GM19240 (cell line): ENCODE measurements at regions not wholly inside any gene's neighbourhood (a gene's known extent, or its start where the extent isn't known, plus 50 kb on each side); places are given as distances from the start of the nearest gene placed in this dataset.

ENCODE experiments used
- DNase-seq: peaks from one replicate; pipeline ENCODE4 v3.0.0; 2011; ENCODE audit warnings: low spot score; ENCODE audit not compliant: insufficient read length

DNA sequence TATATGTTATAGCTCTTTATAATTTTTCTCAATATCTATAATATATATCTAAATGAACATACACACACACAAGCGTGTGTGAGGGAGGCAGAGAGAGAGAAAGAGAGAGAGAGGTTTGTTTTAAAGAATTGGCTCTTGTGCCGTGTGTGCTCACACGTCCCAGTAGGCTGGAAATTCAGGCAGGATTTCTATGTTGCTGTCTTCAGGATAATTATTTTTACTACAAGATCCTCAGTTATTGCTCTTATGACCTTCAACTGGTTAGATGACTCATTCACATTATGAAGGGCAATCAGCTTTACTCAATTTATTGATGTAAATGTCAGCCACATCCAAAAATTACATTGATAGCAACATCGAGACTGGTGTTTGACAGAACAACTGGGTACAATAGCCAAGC is 1520.7 kb upstream of the PCDH7 start:
- DNase-seq = no peak

DNA sequence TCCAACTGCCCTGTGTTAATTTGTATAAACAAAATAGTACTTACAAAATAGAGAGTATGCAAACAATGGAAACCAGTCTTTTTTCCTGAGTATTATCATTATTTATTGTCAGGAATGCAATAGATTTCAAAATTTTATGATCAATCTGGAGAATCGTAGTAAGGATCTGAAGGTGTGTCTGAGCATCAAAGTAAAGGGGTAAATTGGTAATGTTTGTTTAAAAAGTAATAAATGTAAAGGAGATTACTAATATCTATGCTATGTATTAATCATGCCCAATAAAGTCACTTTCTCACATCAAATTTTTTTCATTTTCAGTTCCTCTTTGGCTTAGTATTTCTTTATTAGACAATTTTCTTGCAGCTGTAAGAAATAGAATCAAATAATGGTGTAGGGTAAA is 1507.1 kb upstream of the PCDH7 start:
- DNase-seq = no peak

DNA sequence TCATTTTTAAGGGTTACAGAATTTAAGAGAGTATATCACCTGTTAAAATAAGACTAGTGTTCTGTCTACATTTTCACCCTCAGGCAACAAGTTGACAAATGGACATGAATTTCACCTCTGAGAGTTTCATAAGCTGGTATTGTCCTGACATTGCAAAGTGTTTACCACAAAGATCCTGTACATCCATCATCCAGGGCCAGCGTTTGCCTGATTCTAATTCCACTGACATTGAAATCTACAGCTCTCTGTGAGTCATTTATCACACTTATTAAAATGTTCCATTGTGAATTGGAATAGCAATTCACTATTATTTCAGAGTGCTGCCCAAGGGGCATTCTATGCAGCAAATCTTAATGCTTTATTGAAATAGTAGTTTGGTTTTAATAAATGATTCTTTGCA is 1499.4 kb upstream of the PCDH7 start:
- no peak for DNase-seq

DNA sequence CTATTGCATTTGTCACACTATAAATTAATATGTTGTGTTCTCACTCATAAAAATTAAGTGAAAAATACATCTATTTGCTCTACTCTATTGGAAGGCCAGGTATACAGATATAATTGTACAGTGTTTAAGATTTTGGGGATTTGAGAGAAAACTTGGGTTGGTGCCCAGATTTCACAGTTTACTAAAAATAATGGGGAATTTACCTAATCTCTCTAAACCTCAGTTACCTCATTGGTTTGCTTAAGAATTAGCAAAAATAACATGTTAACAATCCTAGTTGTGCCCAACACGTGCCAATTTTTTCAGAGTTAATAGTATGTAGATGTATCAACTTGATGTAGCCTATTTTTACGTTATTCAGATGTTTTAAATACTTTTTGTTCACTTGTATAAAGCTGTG is 1495.3 kb upstream of the PCDH7 start:
- DNase-seq = no peak

DNA sequence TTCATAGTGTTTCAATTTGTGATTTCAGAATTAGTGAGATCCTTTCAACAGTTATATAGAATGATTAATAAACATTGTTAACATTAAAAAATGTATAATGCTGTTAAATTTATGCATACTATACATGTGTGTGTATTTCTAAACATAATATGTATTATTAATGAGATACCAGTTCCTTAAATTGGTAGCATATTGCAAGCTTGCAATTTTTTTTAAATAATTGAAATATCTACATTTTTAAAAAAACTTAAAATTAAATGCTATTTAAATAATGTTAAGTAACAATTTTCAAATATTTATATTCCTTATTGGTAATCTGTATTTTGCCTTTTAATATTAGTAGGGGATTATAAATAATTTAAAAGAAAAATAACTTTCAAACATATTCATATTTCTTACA is 1479.5 kb upstream of the PCDH7 start:
- no peak for DNase-seq

DNA sequence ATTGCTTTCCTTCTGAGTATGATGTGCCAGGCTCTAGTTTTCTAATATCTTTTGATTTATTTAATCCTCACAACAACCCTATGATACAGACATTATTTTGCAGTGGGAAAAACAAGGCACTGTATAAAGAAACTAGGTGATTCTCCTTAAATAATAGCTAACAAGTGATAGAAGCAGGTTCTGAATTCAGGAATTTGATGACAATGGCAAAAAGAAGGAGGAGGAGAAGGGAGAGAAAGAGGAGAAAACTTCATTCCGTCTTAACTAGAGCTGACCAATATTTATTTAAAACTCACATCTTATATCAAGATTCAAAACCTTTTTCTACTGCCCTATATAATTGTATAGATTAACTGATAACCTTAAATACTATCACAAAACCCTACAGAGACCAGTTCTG is 1477.1 kb upstream of the PCDH7 start:
- no peak for DNase-seq

DNA sequence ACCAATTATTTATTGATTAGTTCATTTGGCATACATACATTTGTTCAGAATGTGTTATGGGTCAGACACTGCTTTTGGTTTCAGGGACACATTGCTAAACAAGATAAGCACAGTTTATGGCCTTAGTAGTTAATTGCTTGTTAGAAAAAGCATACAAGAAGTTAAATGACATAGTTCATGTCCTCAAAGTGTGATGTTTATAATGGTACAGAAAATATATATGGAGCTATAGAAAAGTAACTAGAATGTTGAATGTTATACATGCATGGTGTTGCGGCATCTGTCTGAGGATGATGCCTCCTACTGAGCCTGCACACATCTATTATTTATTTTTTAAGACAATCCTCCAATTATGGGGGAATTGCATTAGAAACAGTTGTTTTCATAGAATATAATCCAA is 1476.3 kb upstream of the PCDH7 start:
- DNase-seq = no peak

DNA sequence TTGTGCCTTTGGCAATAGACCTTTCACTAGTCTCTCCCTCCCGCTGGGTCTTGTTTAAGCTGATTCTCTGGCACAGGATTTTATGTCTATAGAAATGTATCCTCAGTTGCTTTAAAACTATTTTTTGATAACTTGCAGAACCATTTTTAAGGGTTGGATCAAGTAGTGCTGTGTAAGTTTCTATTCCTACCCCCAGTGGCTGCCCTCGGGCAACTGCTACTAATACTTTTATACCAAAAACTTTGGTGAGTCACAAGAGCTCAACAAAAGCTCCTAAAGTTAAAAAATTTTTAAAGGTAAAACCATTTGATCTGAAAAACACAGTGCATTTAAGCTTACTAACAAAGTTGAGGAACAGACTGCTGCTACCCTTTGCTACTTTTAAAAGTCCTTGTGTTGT is 1460.6 kb upstream of the PCDH7 start:
- no peak for DNase-seq

DNA sequence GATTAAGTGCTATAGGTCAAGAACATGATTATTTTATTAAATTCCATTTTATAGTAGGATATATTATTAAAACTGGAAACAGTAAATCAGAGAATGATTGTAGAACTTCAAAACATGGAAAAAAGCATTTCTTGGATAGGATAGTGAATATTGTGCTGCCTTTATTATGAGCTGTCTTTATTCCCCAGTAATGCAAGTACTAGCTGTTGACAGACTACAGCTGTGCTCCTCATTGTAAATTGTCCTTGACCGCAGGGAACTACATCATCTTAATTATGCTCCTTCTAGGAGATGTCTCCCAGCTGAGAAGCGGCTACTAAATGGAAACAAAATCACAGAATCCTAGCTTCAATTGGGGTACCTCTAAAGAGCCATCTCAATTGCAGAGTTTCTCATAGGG is 1457.2 kb upstream of the PCDH7 start:
- no peak for DNase-seq

DNA sequence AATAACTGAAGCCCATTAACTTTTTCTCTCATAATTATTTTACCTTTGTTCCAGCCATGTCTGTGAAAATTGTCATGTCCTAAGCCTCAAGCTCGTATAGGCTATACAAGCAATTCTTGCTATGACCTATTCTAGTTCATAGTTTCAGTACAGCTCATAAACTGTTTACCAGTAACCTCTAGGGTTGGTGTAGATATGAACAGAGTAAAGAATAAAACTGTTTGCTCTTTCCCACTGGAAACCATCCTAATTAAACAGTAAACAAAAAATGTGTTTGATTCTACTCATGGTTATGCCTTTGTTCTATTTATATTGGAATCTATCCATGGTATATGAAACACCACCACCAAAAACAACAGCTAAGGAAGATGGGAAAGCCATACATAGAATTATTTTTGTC is 1444.0 kb upstream of the PCDH7 start:
- DNase-seq = no peak

DNA sequence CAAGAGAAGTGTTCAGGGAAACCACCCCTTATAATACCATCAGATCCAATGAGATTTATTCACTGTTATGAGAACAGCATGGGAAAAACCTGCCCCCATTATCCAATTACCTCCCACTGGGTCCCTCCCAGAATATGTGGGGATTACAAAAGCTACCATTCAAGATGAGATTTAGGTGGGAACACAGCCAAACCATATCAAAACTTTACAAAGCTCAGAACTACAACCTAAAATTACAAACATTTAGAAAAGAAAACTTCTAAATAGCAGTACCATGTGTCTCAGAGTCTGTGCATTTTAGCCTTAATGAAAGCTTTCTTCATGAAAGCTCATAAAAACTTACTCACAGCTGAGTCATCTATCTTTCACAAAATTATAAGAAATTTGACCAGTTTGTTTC is 1442.8 kb upstream of the PCDH7 start:
- no peak for DNase-seq

DNA sequence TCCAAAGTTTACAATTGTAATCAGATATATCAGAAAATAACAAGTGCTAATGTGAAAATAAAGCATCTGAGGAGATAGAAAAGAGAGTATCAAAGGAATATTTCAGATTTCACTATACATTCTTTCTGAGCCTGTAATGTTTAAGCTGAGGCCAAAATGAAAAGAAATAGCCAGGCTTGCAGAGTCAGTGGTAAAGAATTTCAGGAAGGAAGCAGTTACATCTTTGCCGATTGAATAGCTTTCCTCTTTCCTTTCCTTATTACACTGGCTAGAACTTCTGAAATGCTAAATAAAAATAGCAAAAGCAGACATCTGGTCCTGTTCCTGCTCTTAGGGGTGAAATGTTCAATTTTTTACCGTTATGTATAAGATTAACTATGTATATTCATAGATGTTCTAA is 1441.6 kb upstream of the PCDH7 start:
- DNase-seq = no peak

DNA sequence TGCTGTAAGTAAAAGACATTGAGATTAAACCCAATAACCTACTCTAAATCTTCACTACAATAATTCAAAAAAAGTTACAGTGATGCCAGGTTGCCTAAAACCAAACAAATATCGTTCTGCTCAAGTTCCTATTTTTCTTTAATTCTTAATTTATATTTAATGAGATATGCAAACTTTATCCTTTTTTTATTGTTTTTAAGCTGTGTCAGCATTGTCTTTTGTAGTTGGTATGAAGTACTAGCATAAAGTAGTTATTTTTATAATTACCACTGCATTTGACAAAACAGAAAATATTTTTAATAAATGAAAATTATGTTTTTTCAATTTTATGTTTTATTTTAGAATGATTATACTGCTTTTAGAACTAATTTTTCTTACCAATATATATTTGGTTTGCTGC is 1431.1 kb upstream of the PCDH7 start:
- DNase-seq = no peak

DNA sequence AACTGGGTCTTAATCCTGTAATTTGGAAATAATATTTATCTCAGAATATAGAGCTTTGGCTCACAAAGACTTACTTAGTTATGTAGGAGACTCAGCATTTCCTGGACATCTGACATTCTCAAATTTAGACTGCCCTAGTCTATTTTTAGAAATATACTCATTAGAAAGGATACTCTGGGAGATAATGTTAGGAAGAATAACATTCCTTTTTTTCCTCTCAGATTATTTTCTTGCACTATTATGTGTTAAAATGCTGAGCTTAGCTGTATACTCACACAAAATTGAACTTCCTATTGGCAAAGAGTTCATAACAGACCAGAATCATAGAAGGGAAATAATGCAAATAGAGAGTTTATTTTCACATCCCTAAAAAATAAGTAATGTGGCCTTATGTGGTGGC is 1424.9 kb upstream of the PCDH7 start:
- no peak for DNase-seq

DNA sequence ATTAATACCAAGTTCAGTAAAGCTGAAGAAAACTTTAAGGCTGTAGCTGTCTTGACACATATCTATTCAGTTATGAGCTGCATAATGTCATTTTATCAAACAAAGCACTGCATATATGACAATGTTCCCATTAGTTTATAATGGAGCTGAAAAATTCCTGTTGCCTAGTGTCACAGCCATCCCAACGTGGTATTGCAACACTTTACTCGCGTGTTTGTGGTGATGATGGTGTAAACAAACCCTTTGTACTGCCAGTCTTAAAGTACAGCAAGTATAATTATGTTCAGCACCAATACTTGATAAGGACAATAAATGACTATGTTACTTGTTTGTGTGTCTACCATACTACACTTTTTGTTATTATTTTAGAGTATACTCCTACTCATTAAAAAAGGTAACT is 1415.6 kb upstream of the PCDH7 start:
- no peak for DNase-seq

DNA sequence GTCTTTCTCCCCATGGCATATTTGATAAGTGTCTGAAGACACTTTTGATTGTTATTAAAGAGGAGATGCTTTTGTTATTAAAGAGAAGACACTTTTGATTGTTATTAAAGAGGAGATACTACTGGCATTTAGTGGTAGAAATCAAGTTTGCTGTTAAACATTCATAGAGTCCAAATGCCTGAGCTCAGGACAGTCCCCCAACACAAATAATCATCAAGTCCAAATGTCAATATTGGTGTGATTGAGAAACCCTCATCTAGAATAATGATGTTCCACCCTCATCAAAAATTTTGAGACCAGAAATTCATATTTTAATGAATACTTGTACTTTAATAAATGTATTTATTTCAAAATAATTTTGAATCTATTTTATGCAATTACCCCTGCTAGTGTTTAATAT is 1412.9 kb upstream of the PCDH7 start:
- DNase-seq = no peak

DNA sequence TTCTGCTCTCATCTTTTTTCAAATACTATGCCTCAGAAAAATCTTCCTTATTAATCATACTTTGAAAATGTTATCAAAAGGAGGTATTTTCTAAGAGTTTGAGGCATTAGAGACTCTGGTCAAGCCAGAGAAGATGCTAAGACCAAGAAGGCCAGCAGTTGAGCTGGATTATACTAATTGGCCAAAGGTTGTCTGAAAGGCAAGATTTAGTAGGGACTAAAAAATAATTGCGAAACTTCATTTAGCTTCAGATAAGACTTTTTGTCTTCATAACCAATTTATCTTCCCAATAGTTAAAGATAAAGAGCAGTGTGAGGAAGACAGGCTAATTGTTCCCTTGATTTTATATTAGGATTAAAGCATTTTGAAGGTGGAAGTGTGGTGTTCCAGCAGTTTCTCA is 1412.4 kb upstream of the PCDH7 start:
- DNase-seq = no peak

DNA sequence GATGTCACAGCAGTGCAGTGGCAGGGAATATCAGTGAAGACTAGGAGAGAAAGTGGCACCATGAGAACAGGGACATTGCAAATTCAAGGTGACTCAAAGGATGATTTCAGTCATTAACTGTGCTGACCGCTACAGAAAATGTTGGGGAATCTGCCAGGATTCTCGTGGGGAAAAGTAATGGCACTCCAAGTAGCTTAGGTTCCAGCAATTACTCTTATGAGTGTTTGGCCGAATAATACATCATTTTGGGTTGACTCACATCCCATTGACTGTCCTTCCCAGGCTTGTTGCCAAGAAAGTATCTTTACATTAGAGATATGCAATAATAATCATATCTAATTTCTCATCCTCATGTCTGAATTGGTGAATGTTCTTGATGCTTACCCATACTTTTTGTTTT is 1411.1 kb upstream of the PCDH7 start:
- DNase-seq = no peak

DNA sequence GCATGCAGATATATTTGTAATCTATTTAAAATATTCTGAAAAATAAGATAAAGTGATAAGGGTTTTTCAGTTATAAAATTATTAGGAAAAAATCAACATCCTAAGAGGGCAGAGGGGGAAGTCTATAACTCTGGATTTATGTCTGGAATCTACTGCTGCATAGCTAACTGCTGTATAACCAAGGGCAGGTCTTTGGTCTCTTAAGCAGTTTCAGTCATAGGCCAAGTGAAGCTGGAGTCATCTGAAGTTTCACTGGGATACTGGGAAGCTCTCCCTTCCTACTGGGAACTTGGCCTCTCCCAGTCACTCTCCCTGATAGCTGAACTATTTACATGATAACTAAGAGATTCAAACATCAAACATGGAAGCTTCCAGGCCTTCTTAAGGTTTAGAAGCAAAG is 1409.9 kb upstream of the PCDH7 start:
- no peak for DNase-seq

DNA sequence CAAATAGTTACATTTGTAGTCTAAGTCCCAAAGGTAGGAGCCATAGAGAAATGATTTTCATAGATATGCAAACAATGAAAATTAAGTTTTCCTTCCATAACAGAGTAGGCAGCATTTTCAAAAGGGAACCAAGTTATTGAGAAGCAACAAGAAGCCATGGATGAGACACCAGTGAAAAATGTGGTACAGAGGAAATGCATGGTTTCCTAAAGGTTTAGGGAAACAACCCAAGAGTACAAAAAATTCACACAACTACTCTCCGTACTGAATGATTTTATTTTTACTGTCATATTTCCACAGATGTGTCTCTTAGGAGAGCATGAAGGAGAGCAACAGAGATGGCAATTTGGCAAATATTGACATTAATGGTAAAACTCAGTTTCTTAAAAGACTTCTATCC is 1408.9 kb upstream of the PCDH7 start:
- DNase-seq = no peak

DNA sequence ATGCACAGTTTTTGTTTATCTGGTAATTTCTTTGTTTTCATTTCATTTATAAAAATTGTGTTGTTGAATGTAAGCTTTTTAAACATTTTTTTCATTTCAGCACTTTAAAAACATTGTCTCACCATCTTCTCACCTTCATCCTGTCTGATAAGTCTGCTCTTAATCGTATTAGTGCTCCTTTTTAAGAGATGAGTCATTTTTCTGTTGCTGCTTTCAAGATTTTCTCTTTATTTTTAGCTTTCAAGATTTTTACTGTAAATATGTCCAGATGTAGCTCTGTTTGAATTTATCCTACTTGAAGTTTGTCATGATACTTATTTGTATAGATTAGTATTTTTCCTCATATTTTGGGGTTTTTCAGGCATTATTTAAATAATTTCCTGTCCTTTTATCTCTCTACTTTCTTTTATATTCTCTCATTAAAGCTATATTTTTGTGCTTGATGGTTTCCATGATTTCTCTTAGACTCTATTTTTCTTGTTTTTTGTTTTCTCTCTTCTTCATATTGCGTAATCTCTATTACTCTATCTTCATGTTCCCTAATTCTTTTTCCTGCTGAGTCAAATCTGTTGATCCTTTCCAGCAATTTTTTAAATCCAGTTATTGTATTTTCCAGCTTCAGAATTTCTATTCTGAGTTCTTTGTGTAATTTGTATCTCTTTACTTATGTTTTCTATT is 1400.4 kb upstream of the PCDH7 start:
- DNase-seq = no peak

DNA sequence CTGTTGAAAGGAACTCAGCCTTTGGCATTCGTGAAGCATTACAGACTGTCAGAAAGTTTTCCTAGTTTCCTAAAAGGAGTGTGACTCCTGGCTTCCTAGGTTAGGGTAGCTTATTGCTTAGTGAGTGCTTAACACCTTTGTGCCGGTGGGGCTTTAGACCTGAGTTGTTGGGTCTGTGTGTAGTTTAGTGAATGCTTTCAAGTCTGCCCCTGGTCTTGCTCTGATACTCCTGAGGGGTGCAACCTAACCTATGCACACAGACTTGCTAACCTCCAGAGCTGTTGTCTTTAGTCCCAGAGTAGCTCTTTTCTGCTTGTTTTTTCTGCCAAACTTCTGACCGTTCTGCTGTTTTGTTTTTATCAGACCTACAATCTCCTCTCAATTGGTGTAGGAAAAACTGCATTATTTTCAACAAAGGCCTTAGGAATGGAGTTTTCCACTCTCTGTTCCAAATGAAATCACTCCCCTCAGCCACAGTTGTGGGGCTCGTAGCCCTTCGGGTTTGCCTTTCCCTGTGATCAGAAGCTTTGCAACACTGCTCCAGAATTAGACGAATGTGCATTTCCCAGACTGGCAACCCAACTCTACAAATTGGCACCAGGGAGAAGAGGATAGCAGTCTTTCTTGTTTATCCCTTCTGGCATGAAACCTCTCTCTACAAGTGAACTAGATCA is 1399.1 kb upstream of the PCDH7 start:
- DNase-seq = no peak

DNA sequence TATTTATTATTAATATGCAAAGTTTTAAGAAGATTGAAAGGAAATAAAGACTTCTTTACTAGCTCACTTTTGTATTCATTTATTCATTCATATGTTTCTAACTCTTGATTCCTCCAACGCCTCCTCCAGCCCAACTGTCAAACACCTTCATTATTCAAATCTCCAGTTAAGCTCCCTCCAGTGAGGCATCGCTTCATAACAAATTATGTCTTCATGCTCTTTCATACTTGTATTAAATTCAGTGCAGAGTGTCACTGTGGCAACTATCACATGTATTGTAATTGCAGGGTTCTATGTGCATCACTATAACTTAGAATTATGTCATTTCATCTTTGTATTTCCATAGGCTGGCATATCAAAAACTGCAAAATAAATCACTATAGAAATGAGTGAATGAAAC is 1394.2 kb upstream of the PCDH7 start:
- DNase-seq = no peak

DNA sequence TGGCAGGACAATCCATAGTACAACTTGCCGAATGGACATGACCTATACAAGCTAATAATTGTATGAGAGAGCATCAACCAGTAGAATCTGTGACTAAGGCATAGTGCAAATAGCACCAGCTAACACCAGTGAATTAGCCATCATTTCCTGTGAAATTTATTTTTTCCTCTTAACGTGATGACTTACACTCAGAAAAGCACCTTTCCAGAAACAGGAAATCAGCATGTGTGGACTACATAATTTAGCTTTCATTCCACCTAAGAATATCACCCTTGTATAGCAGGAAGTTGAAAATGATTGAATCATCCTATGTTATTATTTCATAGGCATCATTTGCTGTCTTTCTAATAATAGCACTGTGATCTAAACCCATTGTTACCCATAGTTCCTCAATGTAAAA is 1393.4 kb upstream of the PCDH7 start:
- DNase-seq = no peak
